ENCODE measurements at regions not wholly inside any gene's neighbourhood (a gene's known extent, or its start where the extent isn't known, plus 50 kb on each side); places are given as distances from the start of the nearest gene placed in this dataset.
A peak's percentile ranks its signal among the peaks of the same experiment; 100 is the strongest.

- Histone ChIP-seq H3K27me3 (ENCODE audit: control insufficient read depth, insufficient read depth, low read length) (no peaks in the 10 kb centered on the region), H3K36me3 (ENCODE audit: control insufficient read depth, low read depth, low read length) (no peaks in the 10 kb centered on the region), H3K4me3 (ENCODE audit: low read length) (no peak overlapping the region), H3K27ac (ENCODE audit: low read length) (no peak overlapping the region), H3K4me1 (ENCODE audit: control insufficient read depth, low read depth, low read length) (peaks cover 14% of the 10 kb centered on the region), H3K9ac (ENCODE audit: low read length) (peak overlapping the region; percentile 7), H3K9me3 (ENCODE audit: control insufficient read depth, low read depth, low read length) (no peaks in the 10 kb centered on the region)
These were observed 54.4 kb upstream of the GRIP1 start for GRCh38 chr12:66733321-66733720.

GRCh38 chr12:66733839-66734238 lies 55.0 kb upstream of the GRIP1 start:
- no peaks in the 10 kb centered on the region for H3K9me3 ChIP-seq (ENCODE audit: control insufficient read depth, low read depth, low read length)
- H3K27me3 ChIP-seq (ENCODE audit: control insufficient read depth, insufficient read depth, low read length) = no peaks in the 10 kb centered on the region
- no peaks in the 10 kb centered on the region for H3K36me3 ChIP-seq (ENCODE audit: control insufficient read depth, low read depth, low read length)
- H3K9ac ChIP-seq (ENCODE audit: low read length) = peak overlapping the region; percentile 7
- H3K27ac ChIP-seq (ENCODE audit: low read length) = no peak overlapping the region
- H3K4me1 ChIP-seq (ENCODE audit: control insufficient read depth, low read depth, low read length) = peaks cover 14% of the 10 kb centered on the region
- peak overlapping the region; percentile 22 for H3K4me3 ChIP-seq (ENCODE audit: low read length)

GRCh38 chr12:66735275-66735674 lies 56.4 kb upstream of the GRIP1 start:
- no peaks in the 10 kb centered on the region for H3K27me3 ChIP-seq (ENCODE audit: control insufficient read depth, insufficient read depth, low read length)
- H3K27ac ChIP-seq (ENCODE audit: low read length) = no peak overlapping the region
- peaks cover 14% of the 10 kb centered on the region for H3K4me1 ChIP-seq (ENCODE audit: control insufficient read depth, low read depth, low read length)
- H3K9ac ChIP-seq (ENCODE audit: low read length) = no peak overlapping the region
- H3K4me3 ChIP-seq (ENCODE audit: low read length) = no peak overlapping the region
- H3K36me3 ChIP-seq (ENCODE audit: control insufficient read depth, low read depth, low read length) = no peaks in the 10 kb centered on the region
- H3K9me3 ChIP-seq (ENCODE audit: control insufficient read depth, low read depth, low read length) = no peaks in the 10 kb centered on the region

GRCh38 chr12:66736931-66737330 lies 58.1 kb upstream of the GRIP1 start:
- no peaks in the 10 kb centered on the region for H3K36me3 ChIP-seq (ENCODE audit: control insufficient read depth, low read depth, low read length)
- no peak overlapping the region for H3K9ac ChIP-seq (ENCODE audit: low read length)
- no peaks in the 10 kb centered on the region for H3K9me3 ChIP-seq (ENCODE audit: control insufficient read depth, low read depth, low read length)
- no peak overlapping the region for H3K4me3 ChIP-seq (ENCODE audit: low read length)
- H3K27ac ChIP-seq (ENCODE audit: low read length) = no peak overlapping the region
- H3K27me3 ChIP-seq (ENCODE audit: control insufficient read depth, insufficient read depth, low read length) = no peaks in the 10 kb centered on the region
- peaks cover 14% of the 10 kb centered on the region for H3K4me1 ChIP-seq (ENCODE audit: control insufficient read depth, low read depth, low read length)

GRCh38 chr12:66739266-66739665 lies 60.4 kb upstream of the GRIP1 start:
- Histone ChIP-seq H3K27ac (ENCODE audit: low read length) (no peak overlapping the region), H3K36me3 (ENCODE audit: control insufficient read depth, low read depth, low read length) (no peaks in the 10 kb centered on the region), H3K9me3 (ENCODE audit: control insufficient read depth, low read depth, low read length) (no peaks in the 10 kb centered on the region)

GRCh38 chr12:66739940-66740651 lies 61.2 kb upstream of the GRIP1 start:
- Histone ChIP-seq H3K36me3 (ENCODE audit: control insufficient read depth, low read depth, low read length) (no peaks in the 10 kb centered on the region), H3K27me3 (ENCODE audit: control insufficient read depth, insufficient read depth, low read length) (no peaks in the 10 kb centered on the region), H3K4me3 (ENCODE audit: low read length) (no peak overlapping the region), H3K9ac (ENCODE audit: low read length) (no peak overlapping the region), H3K4me1 (ENCODE audit: control insufficient read depth, low read depth, low read length) (no peaks in the 10 kb centered on the region), H3K27ac (ENCODE audit: low read length) (no peak overlapping the region), H3K9me3 (ENCODE audit: control insufficient read depth, low read depth, low read length) (no peaks in the 10 kb centered on the region)

More at GRCh38 chr12:66739266-66739665, 60.4 kb upstream of the GRIP1 start:
- H3K4me3 ChIP-seq (ENCODE audit: low read length) = no peak overlapping the region
- H3K27me3 ChIP-seq (ENCODE audit: control insufficient read depth, insufficient read depth, low read length) = no peaks in the 10 kb centered on the region
- H3K9ac ChIP-seq (ENCODE audit: low read length) = no peak overlapping the region
- peaks cover 3% of the 10 kb centered on the region for H3K4me1 ChIP-seq (ENCODE audit: control insufficient read depth, low read depth, low read length)

- Histone ChIP-seq H3K27ac (ENCODE audit: low read length) (no peak overlapping the region), H3K27me3 (ENCODE audit: control insufficient read depth, insufficient read depth, low read length) (no peaks in the 10 kb centered on the region), H3K9ac (ENCODE audit: low read length) (no peak overlapping the region), H3K9me3 (ENCODE audit: control insufficient read depth, low read depth, low read length) (no peaks in the 10 kb centered on the region), H3K36me3 (ENCODE audit: control insufficient read depth, low read depth, low read length) (no peaks in the 10 kb centered on the region), H3K4me1 (ENCODE audit: control insufficient read depth, low read depth, low read length) (no peaks in the 10 kb centered on the region), H3K4me3 (ENCODE audit: low read length) (no peak overlapping the region)
These were observed 61.9 kb upstream of the GRIP1 start for GRCh38 chr12:66740732-66741131.

- H3K9me3 ChIP-seq (ENCODE audit: control insufficient read depth, low read depth, low read length) = no peaks in the 10 kb centered on the region
- no peak overlapping the region for H3K9ac ChIP-seq (ENCODE audit: low read length)
- H3K27ac ChIP-seq (ENCODE audit: low read length) = no peak overlapping the region
- no peak overlapping the region for H3K4me3 ChIP-seq (ENCODE audit: low read length)
- H3K27me3 ChIP-seq (ENCODE audit: control insufficient read depth, insufficient read depth, low read length) = no peaks in the 10 kb centered on the region
- H3K4me1 ChIP-seq (ENCODE audit: control insufficient read depth, low read depth, low read length) = peaks cover 5% of the 10 kb centered on the region
- no peaks in the 10 kb centered on the region for H3K36me3 ChIP-seq (ENCODE audit: control insufficient read depth, low read depth, low read length)
These were observed 63.0 kb upstream of the GRIP1 start for GRCh38 chr12:66741919-66742318.

GRCh38 chr12:66742508-66743367 lies 63.9 kb upstream of the GRIP1 start:
- H3K9me3 ChIP-seq (ENCODE audit: control insufficient read depth, low read depth, low read length) = no peaks in the 10 kb centered on the region
- H3K27me3 ChIP-seq (ENCODE audit: control insufficient read depth, insufficient read depth, low read length) = no peaks in the 10 kb centered on the region
- no peak overlapping the region for H3K4me3 ChIP-seq (ENCODE audit: low read length)
- no peak overlapping the region for H3K27ac ChIP-seq (ENCODE audit: low read length)
- H3K36me3 ChIP-seq (ENCODE audit: control insufficient read depth, low read depth, low read length) = no peaks in the 10 kb centered on the region
- H3K4me1 ChIP-seq (ENCODE audit: control insufficient read depth, low read depth, low read length) = peaks cover 5% of the 10 kb centered on the region
- H3K9ac ChIP-seq (ENCODE audit: low read length) = no peak overlapping the region

GRCh38 chr12:66744461-66744860 lies 65.6 kb upstream of the GRIP1 start:
- Histone ChIP-seq H3K4me1 (ENCODE audit: control insufficient read depth, low read depth, low read length) (peaks cover 5% of the 10 kb centered on the region), H3K36me3 (ENCODE audit: control insufficient read depth, low read depth, low read length) (no peaks in the 10 kb centered on the region), H3K9ac (ENCODE audit: low read length) (no peak overlapping the region), H3K4me3 (ENCODE audit: low read length) (no peak overlapping the region), H3K27me3 (ENCODE audit: control insufficient read depth, insufficient read depth, low read length) (no peaks in the 10 kb centered on the region), H3K9me3 (ENCODE audit: control insufficient read depth, low read depth, low read length) (no peaks in the 10 kb centered on the region), H3K27ac (ENCODE audit: low read length) (no peak overlapping the region)

GRCh38 chr12:66744956-66745383 lies 66.1 kb upstream of the GRIP1 start:
- H3K27ac ChIP-seq (ENCODE audit: low read length) = no peak overlapping the region
- H3K4me1 ChIP-seq (ENCODE audit: control insufficient read depth, low read depth, low read length) = peaks cover 5% of the 10 kb centered on the region
- no peaks in the 10 kb centered on the region for H3K36me3 ChIP-seq (ENCODE audit: control insufficient read depth, low read depth, low read length)
- H3K4me3 ChIP-seq (ENCODE audit: low read length) = no peak overlapping the region
- no peaks in the 10 kb centered on the region for H3K27me3 ChIP-seq (ENCODE audit: control insufficient read depth, insufficient read depth, low read length)
- no peaks in the 10 kb centered on the region for H3K9me3 ChIP-seq (ENCODE audit: control insufficient read depth, low read depth, low read length)
- no peak overlapping the region for H3K9ac ChIP-seq (ENCODE audit: low read length)

All from iPS-18a (cell line).